B cell (primary cell): ENCODE measurements at regions not wholly inside any gene's neighbourhood (a gene's known extent, or its start where the extent isn't known, plus 50 kb on each side); places are given as distances from the start of the nearest gene placed in this dataset.

Source experiments
- ATAC-seq: fragments of 200-7000 bp; cut with Tn5 transposase; one replicate; pipeline ENCODE4 v1.10.0; 2021; ENCODE audit warnings: low read depth, mild to moderate bottlenecking, moderate number of reproducible peaks, moderate library complexity
- CTCF ChIA-PET: fragments of 350-600 bp; sonication (Branson Sonifier 250); formaldehyde crosslinking; loops from one replicate; lab custom pipeline; 2021; ENCODE audit warnings: antibody characterized with exemption, inconsistent platforms; lab: Charles Lee
- POLR2A ChIA-PET: fragments of 350-600 bp; sonication (Branson Sonifier 250); formaldehyde crosslinking; loops from one replicate; lab custom pipeline; 2021; ENCODE audit warnings: antibody characterized with exemption; lab: Charles Lee
- DNase-seq: peaks from one replicate; pipeline ENCODE4 v3.0.0; 2013
- H2AFZ ChIP-seq: 2 replicates; pipeline ENCODE4 v1.6.1; 2012; ENCODE audit warnings: mild to moderate bottlenecking, low read depth, low read length; ENCODE audit not compliant: insufficient read depth, poor library complexity, severe bottlenecking
- H3K27ac ChIP-seq, 2 donors: 1 replicate in 1 of 2; 2 replicates in 1 of 2; pipeline ENCODE4 v1.5.1; 2012 to 2013; ENCODE audit warnings: low read length in 2 of 2, mild to moderate bottlenecking in 2 of 2, moderate library complexity in 1 of 2
- H3K27me3 ChIP-seq, 4 experiments: fragments of 200-600 bp in 1 of 4; sonication (generic) in 1 of 4; replicated peaks in 1 of 4; 1 replicate in 2 of 4; 2 replicates in 2 of 4; pipeline versions ENCODE4 v1.6.1 to v1.7.0; 2013 to 2016; ENCODE audit warnings: low read length in 3 of 4, mild to moderate bottlenecking in 2 of 4, mixed read lengths in 1 of 4, moderate library complexity in 1 of 4; ENCODE audit not compliant: insufficient read depth in 4 of 4, control insufficient read depth in 3 of 4; ENCODE audit errors: control extremely low read depth in 1 of 4
- H3K36me3 ChIP-seq, 2 experiments: replicated peaks in 1 of 2; 1 replicate in 1 of 2; 2 replicates in 1 of 2; pipeline versions ENCODE4 v1.6.1 to v1.7.1; 2013; ENCODE audit warnings: low read length in 1 of 2; ENCODE audit not compliant: insufficient read depth in 2 of 2, control insufficient read depth in 1 of 2; ENCODE audit errors: control extremely low read depth in 1 of 2, extremely low read depth in 1 of 2
- H3K4me1 ChIP-seq, 2 donors: fragments of 200-600 bp in 1 of 2; sonication (generic) in 1 of 2; 1 replicate in 1 of 2; 2 replicates in 1 of 2; pipeline versions ENCODE4 v1.5.1 to v1.6.1; 2013 to 2017; ENCODE audit warnings: low read length in 2 of 2; ENCODE audit not compliant: control insufficient read depth in 2 of 2, insufficient read depth in 2 of 2
- H3K4me2 ChIP-seq: replicated peaks from 2 replicates; pipeline ENCODE3; 2012; ENCODE audit warnings: mild to moderate bottlenecking, low read depth, low read length; ENCODE audit not compliant: poor library complexity, severe bottlenecking
- H3K4me3 ChIP-seq, 5 experiments: fragments of 200-600 bp in 1 of 5; sonication (generic) in 1 of 5; 1 replicate in 3 of 5; 2 replicates in 2 of 5; pipeline versions ENCODE4 v1.5.1 to v1.7.0; 2011 to 2016; ENCODE audit warnings: low read length in 4 of 5, mild to moderate bottlenecking in 4 of 5, low read depth in 2 of 5, control low read depth in 1 of 5, moderate library complexity in 1 of 5; ENCODE audit not compliant: insufficient read depth in 1 of 5; ENCODE audit errors: control extremely low read depth in 1 of 5, extremely low read depth in 1 of 5
- H3K79me2 ChIP-seq: fragments of 200-600 bp; sonication (generic); one replicate; pipeline ENCODE4 v1.6.0; 2016; ENCODE audit warnings: low read length; ENCODE audit not compliant: control insufficient read depth, insufficient read depth
- H3K9ac ChIP-seq: fragments of 200-600 bp; sonication (generic); 2 replicates; pipeline ENCODE4 v1.6.1; 2017; ENCODE audit warnings: mild to moderate bottlenecking, low read length, moderate library complexity
- H3K9me3 ChIP-seq, 3 donors: one replicate each; pipeline versions ENCODE4 v1.6.1 to v1.7.1; 2013; ENCODE audit warnings: low read length in 2 of 3; ENCODE audit not compliant: control insufficient read depth in 2 of 3, insufficient read depth in 1 of 3; ENCODE audit errors: control extremely low read depth in 1 of 3
- H4K20me1 ChIP-seq: 2 replicates; pipeline ENCODE4 v1.6.0; 2012; ENCODE audit warnings: mild to moderate bottlenecking, low read length; ENCODE audit not compliant: insufficient read depth, control insufficient read depth, poor library complexity, severe bottlenecking
- H3K27ac Mint-ChIP-seq: one replicate; pipeline ENCODE4 v1.8.0; 2021; ENCODE audit warnings: mixed read lengths
- H3K27me3 Mint-ChIP-seq: one replicate; pipeline ENCODE4 v1.8.0; 2021; ENCODE audit warnings: mixed read lengths
- H3K4me1 Mint-ChIP-seq: one replicate; pipeline ENCODE4 v1.8.0; 2021; ENCODE audit warnings: mixed read lengths
- H3K4me3 Mint-ChIP-seq: one replicate; pipeline ENCODE4 v1.8.0; 2021; ENCODE audit warnings: mixed read lengths
- H3K9me3 Mint-ChIP-seq: one replicate; pipeline ENCODE4 v1.8.0; 2022; ENCODE audit warnings: mixed read lengths; ENCODE audit not compliant: insufficient read depth
- CTCF ChIP-seq: fragments of 200-600 bp; IDR thresholded peaks from one replicate; pipeline ENCODE4 v1.8.0; 2022; ENCODE audit warnings: antibody characterized with exemption, mild to moderate bottlenecking
- EZH2 ChIP-seq: IDR thresholded peaks from 2 replicates; pipeline ENCODE4 v1.6.1; 2012; ENCODE audit warnings: borderline replicate concordance, low read depth, mild to moderate bottlenecking, moderate library complexity, low read length; ENCODE audit not compliant: insufficient read depth, poor library complexity, severe bottlenecking
- WGBS: methylation state at CpG from one replicate; pipeline ENCODE4 v1.1.5; 2013; ENCODE audit warnings: missing lambda C conversion rate; ENCODE audit not compliant: insufficient coverage; 5-methylcytosine and 5-hydroxymethylcytosine counted together
- intact Hi-C: fragments of 100-400 bp; cut with micrococcal nuclease; formaldehyde crosslinking; loops from one replicate; pipeline ENCODE4 v1.10.0; 2022

DNA sequence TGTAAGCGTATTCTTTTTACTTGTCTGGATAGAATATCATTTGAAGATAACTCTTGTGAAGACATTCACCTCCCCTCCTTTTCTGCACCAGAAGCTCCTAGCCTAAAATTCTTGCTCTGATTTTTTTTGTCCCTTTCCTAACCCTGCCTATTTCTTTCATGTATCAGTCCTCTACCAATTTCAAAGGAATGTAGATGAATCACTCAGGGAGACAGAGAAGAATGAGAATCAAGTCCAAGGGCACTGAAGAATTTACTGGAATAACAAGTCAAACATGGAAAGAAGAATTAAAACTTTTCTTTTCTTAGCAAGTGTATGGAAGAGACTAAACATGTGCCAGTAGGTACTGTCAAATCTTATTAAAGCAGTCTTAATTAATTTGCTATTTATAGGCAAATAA lies 618.7 kb downstream of the DNAH5 start:
- Histone ChIP-seq H3K4me3 (no peak overlapping the region), H3K36me3 (no peaks in the 10 kb centered on the region), H2AFZ (no peak overlapping the region), H3K4me2 (no peak overlapping the region), H3K27me3 (no peaks in the 10 kb centered on the region), H3K9me3 (no peaks in the 10 kb centered on the region), H4K20me1 (no peaks in the 10 kb centered on the region), H3K9ac (no peak overlapping the region), H3K4me1 (no peaks in the 10 kb centered on the region), H3K79me2 (no peaks in the 10 kb centered on the region), H3K27ac (no peak overlapping the region)
- H3K9me3 Mint-ChIP-seq, result no peaks in the 10 kb centered on the region
- CTCF ChIA-PET, result no interaction called here
- intact Hi-C loops, result no loop called here
- no peak for TF ChIP-seq EZH2
- H3K4me3 Mint-ChIP-seq, result no peak overlapping the region
- H3K4me1 Mint-ChIP-seq, result no peaks in the 10 kb centered on the region
- POLR2A ChIA-PET, result no interaction called here
- no peak overlapping the region for H3K27ac Mint-ChIP-seq
- no peak for DNase-seq
- H3K27me3 Mint-ChIP-seq, result no peaks in the 10 kb centered on the region
- no CpG with 5 or more reads among the region's 1 CpG for WGBS
- ATAC-seq, result no peak

DNA sequence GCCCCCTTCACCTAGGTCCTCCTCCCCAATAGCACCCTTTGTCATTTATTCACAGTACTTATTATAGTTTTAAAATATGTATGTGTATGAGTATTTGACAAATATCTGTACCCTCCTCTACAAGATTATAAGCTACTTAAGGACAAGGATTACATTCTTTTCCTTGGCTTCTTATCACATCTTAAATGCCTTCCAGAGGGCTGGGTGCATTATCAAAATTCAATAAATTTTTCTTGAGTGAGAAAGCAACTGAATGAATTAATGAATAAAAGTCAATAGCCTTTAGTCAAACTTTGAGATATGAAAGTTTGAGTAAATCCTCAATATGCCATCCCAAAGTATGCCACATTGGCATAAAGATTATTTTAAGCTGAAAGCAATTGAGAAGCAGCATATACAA lies 621.7 kb downstream of the DNAH5 start:
- H3K4me3 Mint-ChIP-seq, result no peak overlapping the region
- no peaks in the 10 kb centered on the region for H3K4me1 Mint-ChIP-seq
- ATAC-seq (no peak), DNase-seq (no peak)
- no peak overlapping the region for H3K27ac Mint-ChIP-seq
- ChIA-PET POLR2A (no interaction called here), CTCF (no interaction called here)
- H3K27ac ChIP-seq, result no peak overlapping the region
- H3K79me2 ChIP-seq, result no peaks in the 10 kb centered on the region
- no peaks in the 10 kb centered on the region for H3K27me3 Mint-ChIP-seq
- no peak overlapping the region for H3K9ac ChIP-seq
- H3K27me3 ChIP-seq, result no peaks in the 10 kb centered on the region
- no peaks in the 10 kb centered on the region for H3K9me3 Mint-ChIP-seq
- no peaks in the 10 kb centered on the region for H3K36me3 ChIP-seq
- intact Hi-C loops, result no loop called here
- no peaks in the 10 kb centered on the region for H4K20me1 ChIP-seq
- H3K4me2 ChIP-seq, result no peak overlapping the region
- H2AFZ ChIP-seq, result no peak overlapping the region
- H3K4me1 ChIP-seq, result no peaks in the 10 kb centered on the region
- no peak for TF ChIP-seq CTCF
- no peak for TF ChIP-seq EZH2
- no peaks in the 10 kb centered on the region for H3K9me3 ChIP-seq
- H3K4me3 ChIP-seq, result no peak overlapping the region
